ENCODE measurements at regions not wholly inside any gene's neighbourhood (a gene's known extent, or its start where the extent isn't known, plus 50 kb on each side); places are given as distances from the start of the nearest gene placed in this dataset.

- POLR2A ChIA-PET: interaction anchor here (0.7 kb wide), 1 partner anchor 317 kb away, joined by 3 read pairs; no protein-coding TSS in a partner anchor
- H3K27me3 Mint-ChIP-seq (ENCODE audit: insufficient read depth, unreplicated experiment): peaks cover 82% of the 10 kb centered on the region
- no peak for DNase-seq (ENCODE audit: unreplicated experiment)
- H3K9me3 Mint-ChIP-seq (ENCODE audit: unreplicated experiment): no peaks in the 10 kb centered on the region
- TF ChIP-seq CTCF (IDR thresholded peaks at IDR 0.05; ENCODE audit: unreplicated experiment): no peak
- CTCF ChIA-PET: interaction anchor here (0.6 to 0.9 kb wide), 3 partner anchors 10 to 1300 kb away, joined by 3 to 6 read pairs (median 3); no protein-coding TSS in a partner anchor
- BruUV-seq (replicated peaks): no TSS peak
- no peak overlapping the region for H3K4me3 Mint-ChIP-seq (ENCODE audit: unreplicated experiment)
- H3K27ac Mint-ChIP-seq (ENCODE audit: low read depth, unreplicated experiment): no peak overlapping the region
- intact Hi-C loops (cut with micrococcal nuclease): no loop called here
- H3K36me3 Mint-ChIP-seq (ENCODE audit: insufficient read depth, unreplicated experiment): peaks cover 6% of the 10 kb centered on the region
- H3K4me1 Mint-ChIP-seq (ENCODE audit: insufficient read depth, unreplicated experiment): no peaks in the 10 kb centered on the region
Measured at GRCh38 chr12:91307957-91308670, 125.5 kb upstream of the DCN start.

- CTCF ChIA-PET: interaction anchor here (0.7 to 1.1 kb wide), 2 partner anchors 113 to 1261 kb away, joined by 3 read pairs; no protein-coding TSS in a partner anchor
- TF ChIP-seq CTCF (IDR thresholded peaks at IDR 0.05; ENCODE audit: unreplicated experiment): no peak
- intact Hi-C loops (cut with micrococcal nuclease): no loop called here
- Mint-ChIP-seq H3K9me3 (ENCODE audit: unreplicated experiment) (no peaks in the 10 kb centered on the region), H3K4me1 (ENCODE audit: insufficient read depth, unreplicated experiment) (no peaks in the 10 kb centered on the region), H3K36me3 (ENCODE audit: insufficient read depth, unreplicated experiment) (no peaks in the 10 kb centered on the region), H3K4me3 (ENCODE audit: unreplicated experiment) (no peak overlapping the region), H3K27me3 (ENCODE audit: insufficient read depth, unreplicated experiment) (peaks cover 88% of the 10 kb centered on the region), H3K27ac (ENCODE audit: low read depth, unreplicated experiment) (no peak overlapping the region)
- no TSS peak for BruUV-seq (replicated peaks)
- POLR2A ChIA-PET: no interaction called here
- DNase-seq (ENCODE audit: unreplicated experiment): no peak
Measured at GRCh38 chr12:91290354-91290753, 107.7 kb upstream of the DCN start.

GRCh38 chr12:91289906-91290305, 107.3 kb upstream of the DCN start:
- DNase-seq (ENCODE audit: unreplicated experiment): no peak
- no TSS peak for BruUV-seq (replicated peaks)
- CTCF ChIA-PET: no interaction called here
- Mint-ChIP-seq H3K4me3 (ENCODE audit: unreplicated experiment) (no peak overlapping the region), H3K27me3 (ENCODE audit: insufficient read depth, unreplicated experiment) (peaks cover 88% of the 10 kb centered on the region), H3K9me3 (ENCODE audit: unreplicated experiment) (no peaks in the 10 kb centered on the region), H3K36me3 (ENCODE audit: insufficient read depth, unreplicated experiment) (no peaks in the 10 kb centered on the region), H3K27ac (ENCODE audit: low read depth, unreplicated experiment) (no peak overlapping the region), H3K4me1 (ENCODE audit: insufficient read depth, unreplicated experiment) (no peaks in the 10 kb centered on the region)
- intact Hi-C loops (cut with micrococcal nuclease): no loop called here
- POLR2A ChIA-PET: interaction anchor here (0.5 kb wide), 1 partner anchor 11 kb away, joined by 3 read pairs; no protein-coding TSS in a partner anchor
- no peak for TF ChIP-seq CTCF (IDR thresholded peaks at IDR 0.05; ENCODE audit: unreplicated experiment)

GRCh38 chr12:91289072-91289471, 106.5 kb upstream of the DCN start:
- no peak for DNase-seq (ENCODE audit: unreplicated experiment)
- TF ChIP-seq CTCF (IDR thresholded peaks at IDR 0.05; ENCODE audit: unreplicated experiment): no peak
- H3K9me3 Mint-ChIP-seq (ENCODE audit: unreplicated experiment): no peaks in the 10 kb centered on the region
- ChIA-PET POLR2A (no interaction called here), CTCF (no interaction called here)
- no peak overlapping the region for H3K4me3 Mint-ChIP-seq (ENCODE audit: unreplicated experiment)
- H3K27ac Mint-ChIP-seq (ENCODE audit: low read depth, unreplicated experiment): no peak overlapping the region
- no peaks in the 10 kb centered on the region for H3K36me3 Mint-ChIP-seq (ENCODE audit: insufficient read depth, unreplicated experiment)
- intact Hi-C loops (cut with micrococcal nuclease): no loop called here
- peaks cover 92% of the 10 kb centered on the region for H3K27me3 Mint-ChIP-seq (ENCODE audit: insufficient read depth, unreplicated experiment)
- BruUV-seq (replicated peaks): no TSS peak
- no peaks in the 10 kb centered on the region for H3K4me1 Mint-ChIP-seq (ENCODE audit: insufficient read depth, unreplicated experiment)

All from MCF 10A (cell line).